HCT116 (cell line): ENCODE measurements at regions not wholly inside any gene's neighbourhood (a gene's known extent, or its start where the extent isn't known, plus 50 kb on each side); places are given as distances from the start of the nearest gene placed in this dataset.

Experiments used
- ATAC-seq: fragments of 200-7000 bp; cut with Tn5 transposase; 2 replicates; pipeline ENCODE4 v1.9.1; 2020; ENCODE audit warnings: mild to moderate bottlenecking, moderate library complexity
- BruUV-seq: library from RNA; stranded (reverse); fragments of 400-500 nt; replicated peaks from 2 replicates; lab custom pipeline; 2021; lab: Mats Ljungman, UMichigan
- CTCF ChIA-PET: fragments of 300-600 bp; sonication (Branson Sonifier 250); formaldehyde crosslinking; loops from one replicate; lab custom pipeline; 2021; ENCODE audit warnings: antibody characterized with exemption; lab: Charles Lee
- POLR2A ChIA-PET: fragments of 300-600, 350-600 bp; sonication (Branson Sonifier 250); formaldehyde crosslinking; loops from one replicate; lab custom pipeline; 2021; ENCODE audit warnings: antibody characterized with exemption; lab: Charles Lee
- RAD21 ChIA-PET, 2 experiments: fragments of 300-600 bp; sonication (Branson Sonifier 250); formaldehyde crosslinking; loops; one replicate each; lab custom pipeline; 2023; ENCODE audit warnings: low total read pairs in 2 of 2; ENCODE audit not compliant: uncharacterized antibody in 2 of 2, unreplicated experiment in 2 of 2, low non-redundant PET in 1 of 2; lab: Charles Lee
- DNase-seq: peaks from one replicate; pipeline ENCODE4 v3.0.0-alpha.2; 2010; ENCODE audit warnings: low read depth, low spot score
- H2AFZ ChIP-seq: fragments of 200-600 bp; shearing (Covaris generic), sonication (generic); 2 replicates; pipeline ENCODE4 v1.6.1; 2017; ENCODE audit warnings: low read depth, mixed run types, mixed read lengths, antibody characterized with exemption, low read length; ENCODE audit not compliant: poor library complexity, severe bottlenecking
- H3K27ac ChIP-seq: 2 replicates; pipeline ENCODE4 v1.5.1; 2012; ENCODE audit warnings: low read depth, low read length
- H3K27me3 ChIP-seq: fragments of 200-600 bp; sonication (generic); 2 replicates; pipeline ENCODE4 v1.6.1; 2016; ENCODE audit warnings: mixed run types, low read length, mixed read lengths; ENCODE audit not compliant: insufficient read depth
- H3K36me3 ChIP-seq, 2 experiments: fragments of 200-500 bp in 1 of 2; fragments of 200-600 bp in 1 of 2; sonication (Bioruptor generic) in 1 of 2; sonication (generic) in 1 of 2; 2 replicates each; pipeline versions ENCODE4 v1.5.1 to v1.6.1; 2014 to 2016; ENCODE audit warnings: low read length in 2 of 2, inconsistent platforms in 1 of 2, mixed read lengths in 1 of 2, mixed run types in 1 of 2; ENCODE audit not compliant: insufficient read depth in 2 of 2, control insufficient read depth in 1 of 2
- H3K4me1 ChIP-seq, 2 experiments: fragments of 200-600 bp in 1 of 2; sonication (generic) in 1 of 2; 2 replicates each; pipeline versions ENCODE4 v1.5.1 to v1.6.1; 2012 to 2017; ENCODE audit warnings: low read length in 2 of 2, inconsistent platforms in 1 of 2, mild to moderate bottlenecking in 1 of 2, mixed read lengths in 1 of 2, mixed run types in 1 of 2, moderate library complexity in 1 of 2; ENCODE audit not compliant: insufficient read depth in 2 of 2, control insufficient read depth in 1 of 2
- H3K4me2 ChIP-seq: fragments of 200-600 bp; sonication (generic); 2 replicates; pipeline ENCODE4 v1.6.1; 2017; ENCODE audit warnings: mixed run types, low read length, mixed read lengths
- H3K4me3 ChIP-seq, 2 experiments: fragments of 200-600 bp in 1 of 2; sonication (generic) in 1 of 2; replicated peaks in 1 of 2; 2 replicates each; pipeline ENCODE4 v1.5.1; 2011 to 2016; ENCODE audit warnings: low read length in 2 of 2, control low read depth in 1 of 2, low read depth in 1 of 2, mild to moderate bottlenecking in 1 of 2, mixed read lengths in 1 of 2, mixed run types in 1 of 2
- H3K79me2 ChIP-seq: fragments of 200-600 bp; sonication (generic); 2 replicates; pipeline ENCODE4 v1.6.1; 2017; ENCODE audit warnings: mild to moderate bottlenecking, mixed run types, low read length, moderate library complexity, mixed read lengths; ENCODE audit not compliant: insufficient read depth
- H3K9ac ChIP-seq: fragments of 200-600 bp; sonication (generic); 2 replicates; pipeline ENCODE4 v1.6.1; 2016; ENCODE audit warnings: low read length, mixed read lengths
- H3K9me2 ChIP-seq: fragments of 200-600 bp; sonication (generic), shearing (Covaris generic); 2 replicates; pipeline ENCODE4 v1.6.1; 2017; ENCODE audit warnings: mixed run types, mild to moderate bottlenecking, moderate library complexity; ENCODE audit not compliant: insufficient read depth
- H3K9me3 ChIP-seq, 2 experiments: fragments of 200-500 bp in 1 of 2; fragments of 200-600 bp in 1 of 2; sonication (Bioruptor generic) in 1 of 2; sonication (generic) in 1 of 2; 2 replicates each; pipeline ENCODE4 v1.6.1; 2014 to 2017; ENCODE audit warnings: low read length in 2 of 2, mixed read lengths in 2 of 2, inconsistent platforms in 1 of 2, low read depth in 1 of 2, mild to moderate bottlenecking in 1 of 2, mixed run types in 1 of 2, moderate library complexity in 1 of 2; ENCODE audit not compliant: control insufficient read depth in 1 of 2, insufficient read depth in 1 of 2
- H4K20me1 ChIP-seq: fragments of 200-600 bp; sonication (generic), shearing (Covaris generic); 2 replicates; pipeline ENCODE4 v1.6.1; 2017; ENCODE audit warnings: mixed run types, mild to moderate bottlenecking, moderate library complexity; ENCODE audit not compliant: insufficient read depth
- ATF3 ChIP-seq: IDR thresholded peaks from 2 replicates; pipeline ENCODE4 v1.6.1; 2012
- CBX3 ChIP-seq: IDR thresholded peaks from 2 replicates; pipeline ENCODE4 v1.6.1; 2012; ENCODE audit warnings: low read depth
- CTCF ChIP-seq, 3 experiments: fragments of 200-600 bp in 1 of 3; sonication (generic) in 1 of 3; IDR thresholded peaks in 2 of 3; conservative IDR thresholded peaks in 1 of 3; 2 replicates each; pipeline ENCODE4 v1.5.1; 2012 to 2017; ENCODE audit warnings: low read depth in 2 of 3, low read length in 2 of 3, antibody characterized with exemption in 1 of 3, borderline replicate concordance in 1 of 3, control low read depth in 1 of 3, mild to moderate bottlenecking in 1 of 3, mixed read lengths in 1 of 3, mixed run types in 1 of 3, moderate library complexity in 1 of 3; ENCODE audit not compliant: insufficient read depth in 1 of 3
- EGR1 ChIP-seq: IDR thresholded peaks from 2 replicates; pipeline ENCODE4 v1.6.1; 2012; ENCODE audit warnings: low read depth
- EZH2 ChIP-seq: fragments of 200-600 bp; sonication (generic); IDR thresholded peaks from 2 replicates; pipeline ENCODE4 v1.6.1; 2017; ENCODE audit warnings: antibody characterized with exemption, mixed run types
- EZH2phosphoT487 ChIP-seq: fragments of 200-600 bp; IDR thresholded peaks from 2 replicates; pipeline ENCODE4 v1.6.1; 2018; ENCODE audit warnings: antibody characterized with exemption, borderline replicate concordance
- FOSL1 ChIP-seq: IDR thresholded peaks from 2 replicates; pipeline ENCODE4 v1.6.1; 2012; ENCODE audit warnings: low read depth
- JUND ChIP-seq: IDR thresholded peaks from 2 replicates; pipeline ENCODE4 v1.6.1; 2012
- POLR2A ChIP-seq: IDR thresholded peaks from 2 replicates; pipeline ENCODE4 v1.7.0; 2011; ENCODE audit warnings: borderline replicate concordance; ENCODE audit not compliant: insufficient read depth, insufficient read length; ENCODE audit errors: extremely low read depth
- POLR2AphosphoS5 ChIP-seq: IDR thresholded peaks from 2 replicates; pipeline ENCODE4 v1.6.1; 2011; ENCODE audit warnings: mild to moderate bottlenecking, low read depth, low read length, moderate library complexity
- RAD21 ChIP-seq: IDR thresholded peaks from 2 replicates; pipeline ENCODE4 v1.6.1; 2012; ENCODE audit warnings: low read depth, mild to moderate bottlenecking
- REST ChIP-seq: IDR thresholded peaks from 2 replicates; pipeline ENCODE4 v1.6.1; 2012; ENCODE audit warnings: low read depth
- SIN3A ChIP-seq: IDR thresholded peaks from 2 replicates; pipeline ENCODE4 v1.6.1; 2012; ENCODE audit warnings: low read depth
- SP1 ChIP-seq: IDR thresholded peaks from 2 replicates; pipeline ENCODE4 v1.6.1; 2012; ENCODE audit warnings: low read depth
- SRF ChIP-seq: IDR thresholded peaks from 2 replicates; pipeline ENCODE4 v1.6.1; 2012; ENCODE audit warnings: low read depth
- TCF7L2 ChIP-seq: IDR thresholded peaks from 2 replicates; pipeline ENCODE4 v1.7.0; 2011; ENCODE audit warnings: borderline replicate concordance, inconsistent platforms; ENCODE audit not compliant: insufficient read depth, insufficient read length; ENCODE audit errors: extremely low read depth
- YY1 ChIP-seq: IDR thresholded peaks from 2 replicates; pipeline ENCODE4 v1.6.1; 2011; ENCODE audit warnings: low read length, low read depth, moderate library complexity, mild to moderate bottlenecking; ENCODE audit not compliant: insufficient replicate concordance; ENCODE audit errors: extremely low read depth
- ZBTB33 ChIP-seq: IDR thresholded peaks from 2 replicates; pipeline ENCODE4 v1.6.1; 2011; ENCODE audit warnings: mild to moderate bottlenecking, low read length, moderate library complexity; ENCODE audit not compliant: insufficient replicate concordance; ENCODE audit errors: extremely low read depth
- ZFX ChIP-seq: fragments of 450-650 bp; IDR thresholded peaks from 2 replicates; pipeline ENCODE4 v1.6.1; 2017
- ZNF274 ChIP-seq: fragments of 200-500 bp; sonication (Bioruptor generic); IDR thresholded peaks from 2 replicates; pipeline ENCODE4 v1.6.1; 2014; ENCODE audit warnings: mild to moderate bottlenecking, low read depth, low read length, inconsistent platforms
- intact Hi-C: fragments of 100-400 bp; cut with micrococcal nuclease; formaldehyde crosslinking; loops from 2 replicates; pipeline ENCODE4 v1.10.0; 2022

- Histone ChIP-seq H2AFZ (no peak overlapping the region), H3K9ac (no peak overlapping the region), H3K4me1 (no peaks in the 10 kb centered on the region), H3K9me2 (no peaks in the 10 kb centered on the region), H3K4me2 (no peak overlapping the region), H3K27me3 (no peaks in the 10 kb centered on the region), H4K20me1 (no peaks in the 10 kb centered on the region), H3K36me3 (no peaks in the 10 kb centered on the region), H3K4me3 (no peak overlapping the region), H3K27ac (no peak overlapping the region), H3K79me2 (no peaks in the 10 kb centered on the region), H3K9me3 (no peaks in the 10 kb centered on the region)
- CTCF ChIA-PET = no interaction called here
- RAD21 ChIA-PET = no interaction called here
- no TSS peak for BruUV-seq
- no peak for DNase-seq
- POLR2A ChIA-PET = no interaction called here
- intact Hi-C loops = no loop called here
- ATAC-seq = no peak
- TF ChIP-seq FOSL1 (no peak), SIN3A (no peak), SP1 (no peak), JUND (no peak), TCF7L2 (no peak), EGR1 (no peak), ZFX (no peak), CBX3 (no peak), EZH2phosphoT487 (no peak), CTCF (IDR thresholded peaks at IDR 0.05 in 2 of 3, conservative IDR thresholded peaks at IDR 0.05 in 1 of 3; ENCODE audit: borderline replicate concordance in 1 of 3, insufficient read depth in 1 of 3, low read depth in 2 of 3, low read length in 2 of 3) (no peak), YY1 (no peak), REST (no peak), POLR2A (no peak), RAD21 (no peak), POLR2AphosphoS5 (no peak), ZBTB33 (no peak), ZNF274 (no peak), EZH2 (no peak), ATF3 (no peak), SRF (no peak)
Measured at GRCh38 chr6:4554645-4555044, 221.6 kb upstream of the CDYL start.
